RWPE2 (cell line): ENCODE measurements at regions not wholly inside any gene's neighbourhood (a gene's known extent, or its start where the extent isn't known, plus 50 kb on each side); places are given as distances from the start of the nearest gene placed in this dataset.

Experiments used
- ATAC-seq: fragments of 200-7000 bp; cut with Tn5 transposase; 3 replicates; pipeline ENCODE4 v1.9.1; 2021; ENCODE audit warnings: low read depth
- DNase-seq: peaks from one replicate; pipeline ENCODE4 v3.0.0-alpha.2; 2020; ENCODE audit warnings: low spot score
- H3K27ac ChIP-seq: fragments of 450-650 bp; 2 replicates; pipeline ENCODE4 v1.5.1; 2017; ENCODE audit warnings: mild to moderate bottlenecking; ENCODE audit not compliant: poor library complexity, severe bottlenecking
- H3K27me3 ChIP-seq: fragments of 250-450 bp; sonication (Bioruptor Pico); 2 replicates; pipeline ENCODE4 v1.5.1; 2021; ENCODE audit warnings: mild to moderate bottlenecking, moderate library complexity; ENCODE audit not compliant: insufficient read depth, poor library complexity, severe bottlenecking
- H3K36me3 ChIP-seq: fragments of 250-450 bp; sonication (Bioruptor Pico); 2 replicates; pipeline ENCODE4 v1.5.1; 2020; ENCODE audit warnings: low read depth, mild to moderate bottlenecking, moderate library complexity
- H3K4me1 ChIP-seq: fragments of 250-450 bp; sonication (Bioruptor Pico); 2 replicates; pipeline ENCODE4 v1.5.1; 2021; ENCODE audit warnings: mild to moderate bottlenecking, moderate library complexity; ENCODE audit not compliant: insufficient read depth, poor library complexity, severe bottlenecking
- H3K4me3 ChIP-seq: fragments of 250-450 bp; sonication (Bioruptor Pico); 2 replicates; pipeline ENCODE4 v1.5.1; 2021; ENCODE audit warnings: mild to moderate bottlenecking, moderate library complexity; ENCODE audit not compliant: severe bottlenecking
- H3K9me3 ChIP-seq: fragments of 250-450 bp; sonication (Bioruptor Pico); 2 replicates; pipeline ENCODE4 v1.5.1; 2021; ENCODE audit warnings: mild to moderate bottlenecking, moderate library complexity; ENCODE audit not compliant: severe bottlenecking
- CTCF ChIP-seq: fragments of 450-650 bp; IDR thresholded peaks from one replicate; pipeline ENCODE4 v1.5.1; 2017; ENCODE audit warnings: mild to moderate bottlenecking, moderate library complexity; ENCODE audit not compliant: poor library complexity, severe bottlenecking

DNA sequence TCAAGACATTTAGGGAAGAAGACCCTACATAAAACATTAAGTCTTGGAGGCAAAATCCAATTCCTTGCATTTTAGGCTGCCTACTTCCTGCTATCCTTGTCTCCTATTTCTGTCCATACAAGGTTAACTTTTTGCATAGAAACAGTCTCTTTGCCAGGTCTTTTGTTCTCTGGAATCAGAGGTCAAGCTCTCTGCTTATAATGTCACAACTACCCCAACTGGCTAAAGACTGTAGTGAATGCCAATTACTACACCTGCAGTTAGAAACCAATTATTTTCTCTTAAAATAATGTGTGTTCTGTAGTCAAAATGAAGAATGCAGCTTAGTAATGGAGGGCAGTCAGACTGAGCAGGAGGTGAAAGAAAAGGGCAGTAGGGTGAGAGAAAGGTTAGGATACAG, 856.2 kb downstream of the TUSC7 start:
- H3K36me3 ChIP-seq: no peaks in the 10 kb centered on the region
- H3K27me3 ChIP-seq: peaks cover 6% of the 10 kb centered on the region
- no peak for DNase-seq
- no peaks in the 10 kb centered on the region for H3K9me3 ChIP-seq
- no peaks in the 10 kb centered on the region for H3K4me1 ChIP-seq
- H3K27ac ChIP-seq: no peak overlapping the region
- ATAC-seq: no peak
- TF ChIP-seq CTCF: no peak
- no peak overlapping the region for H3K4me3 ChIP-seq

DNA sequence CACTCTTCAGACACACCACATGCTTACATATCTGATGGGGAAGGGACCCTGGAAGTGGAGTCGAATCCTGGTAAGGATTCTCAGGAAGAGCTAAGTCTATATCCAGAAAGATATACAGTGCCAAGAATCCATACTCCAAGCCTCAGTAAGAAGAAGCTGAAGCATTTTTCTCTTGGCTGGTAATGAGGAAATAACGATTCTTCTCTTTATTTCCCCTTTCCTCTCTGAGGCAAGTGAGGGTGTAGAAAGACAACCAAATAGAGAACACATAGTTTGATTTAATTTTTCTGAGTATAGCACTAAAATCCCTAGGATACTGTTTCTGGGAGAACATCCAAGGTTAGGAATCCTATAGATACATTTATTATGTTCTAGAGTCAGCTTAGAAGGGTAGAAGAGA, 857.3 kb downstream of the TUSC7 start:
- Histone ChIP-seq H3K4me1 (no peaks in the 10 kb centered on the region), H3K36me3 (no peaks in the 10 kb centered on the region), H3K4me3 (no peak overlapping the region), H3K27me3 (peaks cover 6% of the 10 kb centered on the region), H3K27ac (no peak overlapping the region), H3K9me3 (no peaks in the 10 kb centered on the region)
- ATAC-seq (no peak), DNase-seq (no peak)
- TF ChIP-seq CTCF: no peak

- peaks cover 6% of the 10 kb centered on the region for H3K27me3 ChIP-seq
- no peak overlapping the region for H3K27ac ChIP-seq
- DNase-seq (no peak), ATAC-seq (no peak)
- H3K4me1 ChIP-seq: no peaks in the 10 kb centered on the region
- no peak for TF ChIP-seq CTCF
- H3K36me3 ChIP-seq: no peaks in the 10 kb centered on the region
- H3K4me3 ChIP-seq: no peak overlapping the region
- H3K9me3 ChIP-seq: no peaks in the 10 kb centered on the region
These were observed 857.8 kb downstream of the TUSC7 start for GRCh38 chr3:117567382-117567781.

DNA sequence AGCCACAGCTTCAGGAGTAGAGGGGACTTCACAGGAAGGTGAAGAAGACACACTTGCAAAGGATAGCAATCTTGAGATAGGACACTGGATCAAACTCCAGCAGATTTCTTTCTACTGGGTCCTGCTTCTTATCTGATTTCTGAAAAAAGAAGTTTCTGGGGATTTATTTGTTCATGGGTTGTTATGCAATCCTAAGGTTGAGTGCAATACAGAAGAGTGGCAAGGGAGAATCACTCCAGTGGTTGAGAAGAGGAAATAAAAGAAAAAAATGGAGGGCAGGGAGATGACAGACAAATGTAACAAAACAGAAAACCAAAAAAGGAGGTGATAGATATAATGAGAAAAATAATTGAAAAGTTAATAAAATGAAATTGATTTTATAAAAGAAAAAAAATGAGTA, 858.3 kb downstream of the TUSC7 start:
- Histone ChIP-seq H3K4me3 (no peak overlapping the region), H3K4me1 (no peaks in the 10 kb centered on the region), H3K36me3 (no peaks in the 10 kb centered on the region), H3K27ac (no peak overlapping the region), H3K9me3 (no peaks in the 10 kb centered on the region), H3K27me3 (peaks cover 6% of the 10 kb centered on the region)
- TF ChIP-seq CTCF: no peak
- ATAC-seq (no peak), DNase-seq (no peak)

GRCh38 chr3:117572786-117573185, 863.2 kb downstream of the TUSC7 start:
- ATAC-seq: no peak

More at GRCh38 chr3:117572786-117573185, 863.2 kb downstream of the TUSC7 start:
- no peaks in the 10 kb centered on the region for H3K4me1 ChIP-seq
- peaks cover 6% of the 10 kb centered on the region for H3K27me3 ChIP-seq
- no peak overlapping the region for H3K4me3 ChIP-seq
- H3K36me3 ChIP-seq: no peaks in the 10 kb centered on the region
- H3K9me3 ChIP-seq: no peaks in the 10 kb centered on the region
- TF ChIP-seq CTCF: no peak
- no peak overlapping the region for H3K27ac ChIP-seq
- no peak for DNase-seq
